OCI-LY1 (cell line): ENCODE measurements at regions not wholly inside any gene's neighbourhood (a gene's known extent, or its start where the extent isn't known, plus 50 kb on each side); places are given as distances from the start of the nearest gene placed in this dataset.

Source experiments
- H2AFZ ChIP-seq: fragments of 200-600 bp; sonication (generic), shearing (Covaris generic); 2 replicates; pipeline ENCODE4 v1.6.0; 2014; ENCODE audit warnings: antibody characterized with exemption, mild to moderate bottlenecking, low read length
- H3F3A ChIP-seq: fragments of 200-600 bp; sonication (generic), shearing (Covaris generic); 2 replicates; pipeline ENCODE4 v1.6.0; 2014; ENCODE audit warnings: mild to moderate bottlenecking, antibody characterized with exemption, low read length, moderate library complexity; ENCODE audit not compliant: insufficient read depth
- H3K27ac ChIP-seq: fragments of 200-600 bp; sonication (generic); 2 replicates; pipeline ENCODE4 v1.5.1; 2014; ENCODE audit warnings: low read length, mixed run types, mild to moderate bottlenecking, low read depth; ENCODE audit not compliant: poor library complexity, severe bottlenecking
- H3K27me3 ChIP-seq: fragments of 200-600 bp; sonication (generic); 2 replicates; pipeline ENCODE4 v1.6.0; 2014; ENCODE audit warnings: antibody characterized with exemption, mild to moderate bottlenecking, low read length, moderate library complexity; ENCODE audit not compliant: insufficient read depth
- H3K36me3 ChIP-seq: fragments of 200-600 bp; sonication (generic); 2 replicates; pipeline ENCODE4 v1.6.1; 2014; ENCODE audit warnings: mild to moderate bottlenecking, antibody characterized with exemption, low read length, moderate library complexity, mixed read lengths; ENCODE audit not compliant: insufficient read depth
- H3K4me1 ChIP-seq: fragments of 200-600 bp; sonication (generic); 2 replicates; pipeline ENCODE4 v1.5.1; 2014; ENCODE audit warnings: mild to moderate bottlenecking, low read length, moderate library complexity; ENCODE audit not compliant: insufficient read depth, severe bottlenecking
- H3K4me2 ChIP-seq: fragments of 200-600 bp; sonication (generic), shearing (Covaris generic); 2 replicates; pipeline ENCODE4 v1.6.1; 2014; ENCODE audit warnings: low read length
- H3K4me3 ChIP-seq: fragments of 200-600 bp; sonication (generic); 2 replicates; pipeline ENCODE4 v1.5.1; 2014; ENCODE audit warnings: low read length, low read depth, mild to moderate bottlenecking, mixed read lengths; ENCODE audit not compliant: poor library complexity, severe bottlenecking
- H3K79me2 ChIP-seq: fragments of 200-600 bp; shearing (Covaris generic); 2 replicates; pipeline ENCODE4 v1.6.1; 2016; ENCODE audit warnings: mixed run types, low read length, mixed read lengths; ENCODE audit not compliant: insufficient read depth
- H3K9ac ChIP-seq: fragments of 200-600 bp; sonication (generic), shearing (Covaris generic); 2 replicates; pipeline ENCODE4 v1.6.1; 2014; ENCODE audit warnings: mild to moderate bottlenecking, low read length, mixed read lengths
- H3K9me2 ChIP-seq: fragments of 200-600 bp; sonication (generic), shearing (Covaris generic); 2 replicates; pipeline ENCODE4 v1.6.1; 2014; ENCODE audit warnings: low read depth, mild to moderate bottlenecking, low read length, mixed read lengths
- H3K9me3 ChIP-seq: fragments of 200-600 bp; shearing (Covaris generic); 2 replicates; pipeline ENCODE4 v1.6.1; 2014; ENCODE audit warnings: low read length, mixed read lengths
- H4K20me1 ChIP-seq: fragments of 200-600 bp; sonication (generic), shearing (Covaris generic); 2 replicates; pipeline ENCODE4 v1.6.0; 2016; ENCODE audit warnings: mild to moderate bottlenecking, low read length; ENCODE audit not compliant: insufficient read depth
- EZH2 ChIP-seq: fragments of 200-600 bp; sonication (generic), shearing (Covaris generic); IDR thresholded peaks from 2 replicates; pipeline ENCODE4 v1.8.0; 2017; ENCODE audit warnings: borderline replicate concordance, mixed run types, mild to moderate bottlenecking, antibody characterized with exemption, low read length, moderate library complexity, mixed read lengths
- TF ChIP-seq, protein P1 (sequence below): fragments of 200-600 bp; sonication (generic), shearing (Covaris generic); IDR thresholded peaks from 2 replicates; pipeline ENCODE4 v1.5.1; 2017; ENCODE audit warnings: mild to moderate bottlenecking, antibody characterized with exemption, low read length, moderate library complexity, mixed read lengths

DNA sequence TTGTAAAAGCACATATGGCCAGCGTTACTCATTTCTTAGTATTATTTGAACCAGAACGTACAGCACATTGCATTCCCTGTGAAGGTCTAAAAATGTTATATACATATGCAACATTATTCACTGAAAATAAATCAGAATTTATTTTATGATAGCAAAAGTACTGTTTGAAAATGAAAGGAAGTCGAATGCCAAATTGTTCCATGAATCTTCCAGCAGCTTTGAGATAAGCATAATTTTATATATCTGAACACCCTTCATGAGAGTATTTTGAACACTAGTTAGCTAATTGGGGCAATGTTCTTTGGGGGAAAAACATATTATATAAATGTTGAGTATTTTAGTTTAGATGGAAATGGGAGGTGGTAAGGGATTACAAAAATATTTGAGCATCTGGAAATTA, 300.7 kb upstream of the SYT1 start:
- H3K9me3 ChIP-seq = no peaks in the 10 kb centered on the region

DNA sequence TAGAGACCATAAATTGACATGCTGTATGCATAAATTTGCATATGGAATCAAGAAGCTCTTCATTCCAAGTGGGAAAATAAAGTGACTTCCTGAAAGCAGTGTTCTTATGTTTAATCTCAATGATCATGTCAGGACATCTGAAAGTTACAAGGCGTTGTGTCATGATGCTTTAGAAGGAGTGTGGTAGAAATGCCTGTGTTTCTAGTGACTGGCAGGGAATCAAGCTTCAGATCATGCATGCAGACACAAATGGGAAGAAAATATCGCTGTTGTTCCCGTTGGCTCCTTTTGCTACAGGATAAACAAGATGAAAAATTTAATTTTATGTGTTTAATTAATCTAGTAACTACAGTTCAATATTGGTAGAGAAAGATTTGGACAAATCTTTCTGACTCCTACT, 298.1 kb upstream of the SYT1 start:
- TF ChIP-seq EZH2 = no peak
- TF ChIP-seq, protein P1, sequence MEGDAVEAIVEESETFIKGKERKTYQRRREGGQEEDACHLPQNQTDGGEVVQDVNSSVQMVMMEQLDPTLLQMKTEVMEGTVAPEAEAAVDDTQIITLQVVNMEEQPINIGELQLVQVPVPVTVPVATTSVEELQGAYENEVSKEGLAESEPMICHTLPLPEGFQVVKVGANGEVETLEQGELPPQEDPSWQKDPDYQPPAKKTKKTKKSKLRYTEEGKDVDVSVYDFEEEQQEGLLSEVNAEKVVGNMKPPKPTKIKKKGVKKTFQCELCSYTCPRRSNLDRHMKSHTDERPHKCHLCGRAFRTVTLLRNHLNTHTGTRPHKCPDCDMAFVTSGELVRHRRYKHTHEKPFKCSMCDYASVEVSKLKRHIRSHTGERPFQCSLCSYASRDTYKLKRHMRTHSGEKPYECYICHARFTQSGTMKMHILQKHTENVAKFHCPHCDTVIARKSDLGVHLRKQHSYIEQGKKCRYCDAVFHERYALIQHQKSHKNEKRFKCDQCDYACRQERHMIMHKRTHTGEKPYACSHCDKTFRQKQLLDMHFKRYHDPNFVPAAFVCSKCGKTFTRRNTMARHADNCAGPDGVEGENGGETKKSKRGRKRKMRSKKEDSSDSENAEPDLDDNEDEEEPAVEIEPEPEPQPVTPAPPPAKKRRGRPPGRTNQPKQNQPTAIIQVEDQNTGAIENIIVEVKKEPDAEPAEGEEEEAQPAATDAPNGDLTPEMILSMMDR = no peak
- Histone ChIP-seq H3F3A (no peaks in the 10 kb centered on the region), H3K9ac (no peak overlapping the region), H3K9me2 (no peaks in the 10 kb centered on the region), H3K79me2 (no peaks in the 10 kb centered on the region), H3K36me3 (no peaks in the 10 kb centered on the region), H3K4me1 (no peaks in the 10 kb centered on the region), H3K27me3 (no peaks in the 10 kb centered on the region), H4K20me1 (no peaks in the 10 kb centered on the region), H3K4me2 (no peak overlapping the region), H3K27ac (no peak overlapping the region), H2AFZ (no peak overlapping the region), H3K4me3 (no peak overlapping the region), H3K9me3 (no peaks in the 10 kb centered on the region)

More for the DNA sequence above, 300.7 kb upstream of the SYT1 start:
- H3K79me2 ChIP-seq = no peaks in the 10 kb centered on the region
- no peak overlapping the region for H3K4me3 ChIP-seq
- H3K36me3 ChIP-seq = no peaks in the 10 kb centered on the region
- TF ChIP-seq, protein P1 = no peak
- no peak for TF ChIP-seq EZH2
- no peaks in the 10 kb centered on the region for H3F3A ChIP-seq
- H2AFZ ChIP-seq = no peak overlapping the region
- H4K20me1 ChIP-seq = no peaks in the 10 kb centered on the region
- H3K4me1 ChIP-seq = no peaks in the 10 kb centered on the region
- H3K9me2 ChIP-seq = no peaks in the 10 kb centered on the region
- no peak overlapping the region for H3K27ac ChIP-seq
- no peaks in the 10 kb centered on the region for H3K27me3 ChIP-seq
- H3K9ac ChIP-seq = no peak overlapping the region
- no peak overlapping the region for H3K4me2 ChIP-seq

DNA sequence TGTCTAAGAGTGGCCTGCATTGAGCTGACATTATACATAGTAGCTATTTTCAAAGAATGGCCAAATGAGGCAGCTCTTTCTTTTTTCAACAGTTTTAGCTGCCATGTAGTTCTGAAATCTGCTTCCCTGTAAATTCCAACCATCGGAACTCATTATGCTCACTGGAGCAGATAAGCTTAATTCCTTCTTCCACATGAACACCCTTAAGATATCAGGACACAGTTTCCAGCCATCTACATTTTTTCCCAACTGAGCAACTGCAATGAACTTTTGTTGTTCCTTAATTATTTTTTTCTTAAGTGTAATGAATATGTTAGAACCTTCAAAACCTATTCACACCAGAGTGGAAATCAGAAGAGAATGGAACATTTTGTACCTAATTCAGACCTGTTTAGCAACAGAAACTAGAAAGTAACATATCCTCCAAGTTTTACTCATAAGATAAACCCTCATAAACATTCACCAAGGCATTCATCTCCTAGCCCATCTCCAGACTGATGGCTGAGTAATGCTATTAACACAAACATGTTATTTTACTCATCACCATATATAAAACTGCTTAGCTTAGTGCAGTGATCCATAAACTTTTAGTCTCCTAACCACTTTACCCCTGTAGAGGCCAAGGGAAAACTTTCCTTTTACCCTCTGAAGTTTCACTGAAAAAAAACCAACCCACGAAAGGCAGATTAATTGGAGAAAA, 296.1 kb upstream of the SYT1 start:
- H3F3A ChIP-seq = no peaks in the 10 kb centered on the region
- H4K20me1 ChIP-seq = no peaks in the 10 kb centered on the region
- H3K36me3 ChIP-seq = no peaks in the 10 kb centered on the region
- H3K9me2 ChIP-seq = no peaks in the 10 kb centered on the region
- no peaks in the 10 kb centered on the region for H3K79me2 ChIP-seq
- no peaks in the 10 kb centered on the region for H3K27me3 ChIP-seq
- H3K9ac ChIP-seq = no peak overlapping the region
- H3K9me3 ChIP-seq = no peaks in the 10 kb centered on the region
- H3K4me1 ChIP-seq = no peaks in the 10 kb centered on the region
- H3K4me3 ChIP-seq = no peak overlapping the region
- no peak overlapping the region for H3K4me2 ChIP-seq
- TF ChIP-seq, protein P1 = no peak
- TF ChIP-seq EZH2 = no peak
- H3K27ac ChIP-seq = no peak overlapping the region
- no peak overlapping the region for H2AFZ ChIP-seq
